VCaP (cell line): ENCODE measurements at regions not wholly inside any gene's neighbourhood (a gene's known extent, or its start where the extent isn't known, plus 50 kb on each side); places are given as distances from the start of the nearest gene placed in this dataset.

Experiments used
- H3K27ac ChIP-seq: fragments of 450-650 bp; 2 replicates; pipeline ENCODE4 v1.5.1; 2017
- CTCF ChIP-seq: fragments of 450-650 bp; conservative IDR thresholded peaks from 2 replicates; pipeline ENCODE4 v1.5.1; 2017; ENCODE audit warnings: mild to moderate bottlenecking, moderate library complexity

- no peak overlapping the region for H3K27ac ChIP-seq
- TF ChIP-seq CTCF: no peak
These were observed 87.1 kb upstream of the DNAJC10 start for GRCh38 chr2:182628916-182629315.

DNA sequence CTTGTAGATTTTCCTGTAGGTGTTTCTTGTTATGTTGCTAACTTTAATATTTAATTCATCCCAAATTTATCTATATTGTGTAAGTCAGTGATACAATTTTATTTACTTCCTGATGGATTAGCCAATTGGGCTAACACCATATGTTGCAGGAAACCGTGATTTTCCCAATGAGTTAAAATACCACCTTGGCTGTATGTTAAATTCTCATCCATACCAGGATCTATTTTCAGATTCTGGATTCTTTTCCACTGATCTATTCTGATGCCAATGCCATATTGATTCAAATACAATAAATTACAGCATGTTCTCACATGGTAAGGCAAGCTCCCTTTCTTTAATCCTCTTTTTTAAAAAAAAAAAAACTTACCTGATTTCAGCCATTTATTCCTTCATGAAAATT, 85.8 kb upstream of the DNAJC10 start:
- no peak overlapping the region for H3K27ac ChIP-seq
- no peak for TF ChIP-seq CTCF

- H3K27ac ChIP-seq: no peak overlapping the region
These were observed 84.8 kb upstream of the DNAJC10 start for GRCh38 chr2:182631299-182631698.

GRCh38 chr2:182634386-182634785, 81.7 kb upstream of the DNAJC10 start:
- no peak for TF ChIP-seq CTCF
- no peak overlapping the region for H3K27ac ChIP-seq

More at GRCh38 chr2:182631299-182631698, 84.8 kb upstream of the DNAJC10 start:
- TF ChIP-seq CTCF: no peak

- no peak overlapping the region for H3K27ac ChIP-seq
- TF ChIP-seq CTCF: no peak
These were observed 79.4 kb upstream of the DNAJC10 start for GRCh38 chr2:182636699-182637098.

- no peak overlapping the region for H3K27ac ChIP-seq
- no peak for TF ChIP-seq CTCF
These were observed 77.4 kb upstream of the DNAJC10 start for GRCh38 chr2:182638667-182639066.

DNA sequence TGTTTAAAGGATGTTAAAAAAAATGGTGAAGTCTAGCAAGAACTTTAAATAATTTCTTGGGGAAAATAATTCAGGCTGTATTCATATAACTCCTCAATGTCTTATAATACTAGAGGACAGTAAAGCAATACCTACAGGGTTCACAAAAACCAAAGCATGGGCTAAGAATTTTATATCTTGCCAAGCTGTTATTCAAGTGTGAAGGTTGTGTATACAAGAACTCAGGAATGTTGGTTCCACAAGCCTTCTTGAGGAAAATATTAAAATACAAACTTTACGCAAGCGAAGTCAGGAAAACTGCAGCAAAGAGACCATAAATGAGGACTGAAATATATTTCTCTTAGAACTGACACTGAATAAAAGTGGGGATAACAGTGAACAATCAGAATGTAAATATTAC, 76.1 kb upstream of the DNAJC10 start:
- H3K27ac ChIP-seq: no peak overlapping the region
- TF ChIP-seq CTCF: no peak

- no peak for TF ChIP-seq CTCF
- no peak overlapping the region for H3K27ac ChIP-seq
These were observed 73.7 kb upstream of the DNAJC10 start for GRCh38 chr2:182642328-182642727.
